ENCODE measurements at regions not wholly inside any gene's neighbourhood (a gene's known extent, or its start where the extent isn't known, plus 50 kb on each side); places are given as distances from the start of the nearest gene placed in this dataset.

GRCh38 chr11:13145461-13145860, 132.1 kb upstream of the BMAL1 start:
- no peaks in the 10 kb centered on the region for H3K36me3 ChIP-seq
- intact Hi-C loops (cut with DNase I): no loop called here
- H3K4me1 ChIP-seq: no peaks in the 10 kb centered on the region
- no peak for DNase-seq
- 84 to 95% methylated on average over 2 of the region's 2 CpGs for WGBS, 2 donors
- H3K9me3 ChIP-seq: no peaks in the 10 kb centered on the region
- no peak overlapping the region for H3K27ac ChIP-seq
- no peak overlapping the region for H3K4me3 ChIP-seq
- H3K27me3 ChIP-seq: no peaks in the 10 kb centered on the region
- TF ChIP-seq EP300 (IDR thresholded peaks at IDR 0.05) (no peak), POLR2AphosphoS5 (IDR thresholded peaks at IDR 0.05) (no peak), CTCF (IDR thresholded peaks at IDR 0.05) (no peak), POLR2A (IDR thresholded peaks at IDR 0.05) (no peak)

GRCh38 chr11:13149991-13150390, 127.6 kb upstream of the BMAL1 start:
- Histone ChIP-seq H3K27ac (no peak overlapping the region), H3K4me3 (no peak overlapping the region), H3K27me3 (no peaks in the 10 kb centered on the region), H3K9me3 (peaks cover 0 to 2% (median 0%) of the 10 kb centered on the region in 4 donors), H3K4me1 (no peaks in the 10 kb centered on the region), H3K36me3 (no peaks in the 10 kb centered on the region)
- WGBS, 2 donors: 38 to 74% methylated on average over 2 of the region's 2 CpGs
- intact Hi-C loops (cut with DNase I): no loop called here
- TF ChIP-seq POLR2AphosphoS5 (IDR thresholded peaks at IDR 0.05) (no peak), CTCF (IDR thresholded peaks at IDR 0.05) (no peak), POLR2A (IDR thresholded peaks at IDR 0.05) (no peak)
- DNase-seq: no peak

GRCh38 chr11:13150487-13150886, 127.1 kb upstream of the BMAL1 start:
- no peaks in the 10 kb centered on the region for H3K27me3 ChIP-seq
- H3K9me3 ChIP-seq: peaks cover 0 to 2% (median 0%) of the 10 kb centered on the region in 4 donors
- WGBS, 2 donors: 83 to 92% methylated on average over 5 of the region's 5 CpGs
- no peak overlapping the region for H3K4me3 ChIP-seq
- DNase-seq: no peak
- H3K27ac ChIP-seq: no peak overlapping the region
- intact Hi-C loops (cut with DNase I): no loop called here
- H3K36me3 ChIP-seq: no peaks in the 10 kb centered on the region
- no peaks in the 10 kb centered on the region for H3K4me1 ChIP-seq
- TF ChIP-seq CTCF (IDR thresholded peaks at IDR 0.05): no peak
- TF ChIP-seq POLR2AphosphoS5 (IDR thresholded peaks at IDR 0.05): no peak
- TF ChIP-seq POLR2A (IDR thresholded peaks at IDR 0.05): no peak
- TF ChIP-seq EP300 (IDR thresholded peaks at IDR 0.05): no peak

- DNase-seq: no peak
- peaks cover 0 to 2% (median under 1%) of the 10 kb centered on the region in 4 donors for H3K9me3 ChIP-seq
- WGBS, 2 donors: 84 to 89% methylated on average over 6 of the region's 6 CpGs
- no peaks in the 10 kb centered on the region for H3K4me1 ChIP-seq
- H3K4me3 ChIP-seq: no peak overlapping the region
- H3K27ac ChIP-seq: no peak overlapping the region
- intact Hi-C loops (cut with DNase I): no loop called here
- no peaks in the 10 kb centered on the region for H3K36me3 ChIP-seq
- no peak for TF ChIP-seq POLR2AphosphoS5 (IDR thresholded peaks at IDR 0.05)
- TF ChIP-seq CTCF (IDR thresholded peaks at IDR 0.05): no peak
- TF ChIP-seq POLR2A (IDR thresholded peaks at IDR 0.05): no peak
- no peak for TF ChIP-seq EP300 (IDR thresholded peaks at IDR 0.05)
- H3K27me3 ChIP-seq: no peaks in the 10 kb centered on the region
Measured at GRCh38 chr11:13152264-13152663, 125.3 kb upstream of the BMAL1 start.
